B cell (primary cell): ENCODE measurements at regions not wholly inside any gene's neighbourhood (a gene's known extent, or its start where the extent isn't known, plus 50 kb on each side); places are given as distances from the start of the nearest gene placed in this dataset.
"Not testable (repeated sequence)": the region's sequence is repeated elsewhere in the genome, so short reads cannot be mapped to it uniquely, and the experiment has no call there.

Experiments
- ATAC-seq: fragments of 200-7000 bp; cut with Tn5 transposase; one replicate; pipeline ENCODE4 v1.10.0; 2021; ENCODE audit warnings: low read depth, mild to moderate bottlenecking, moderate number of reproducible peaks, moderate library complexity
- CTCF ChIA-PET: fragments of 350-600 bp; sonication (Branson Sonifier 250); formaldehyde crosslinking; loops from one replicate; lab custom pipeline; 2021; ENCODE audit warnings: antibody characterized with exemption, inconsistent platforms; lab: Charles Lee
- POLR2A ChIA-PET: fragments of 350-600 bp; sonication (Branson Sonifier 250); formaldehyde crosslinking; loops from one replicate; lab custom pipeline; 2021; ENCODE audit warnings: antibody characterized with exemption; lab: Charles Lee
- DNase-seq: peaks from one replicate; pipeline ENCODE4 v3.0.0; 2013
- H2AFZ ChIP-seq: 2 replicates; pipeline ENCODE4 v1.6.1; 2012; ENCODE audit warnings: mild to moderate bottlenecking, low read depth, low read length; ENCODE audit not compliant: insufficient read depth, poor library complexity, severe bottlenecking
- H3K27ac ChIP-seq, 2 donors: 1 replicate in 1 of 2; 2 replicates in 1 of 2; pipeline ENCODE4 v1.5.1; 2012 to 2013; ENCODE audit warnings: low read length in 2 of 2, mild to moderate bottlenecking in 2 of 2, moderate library complexity in 1 of 2
- H3K27me3 ChIP-seq, 4 experiments: fragments of 200-600 bp in 1 of 4; sonication (generic) in 1 of 4; replicated peaks in 1 of 4; 1 replicate in 2 of 4; 2 replicates in 2 of 4; pipeline versions ENCODE4 v1.6.1 to v1.7.0; 2013 to 2016; ENCODE audit warnings: low read length in 3 of 4, mild to moderate bottlenecking in 2 of 4, mixed read lengths in 1 of 4, moderate library complexity in 1 of 4; ENCODE audit not compliant: insufficient read depth in 4 of 4, control insufficient read depth in 3 of 4; ENCODE audit errors: control extremely low read depth in 1 of 4
- H3K36me3 ChIP-seq, 2 experiments: replicated peaks in 1 of 2; 1 replicate in 1 of 2; 2 replicates in 1 of 2; pipeline versions ENCODE4 v1.6.1 to v1.7.1; 2013; ENCODE audit warnings: low read length in 1 of 2; ENCODE audit not compliant: insufficient read depth in 2 of 2, control insufficient read depth in 1 of 2; ENCODE audit errors: control extremely low read depth in 1 of 2, extremely low read depth in 1 of 2
- H3K4me1 ChIP-seq, 2 donors: fragments of 200-600 bp in 1 of 2; sonication (generic) in 1 of 2; 1 replicate in 1 of 2; 2 replicates in 1 of 2; pipeline versions ENCODE4 v1.5.1 to v1.6.1; 2013 to 2017; ENCODE audit warnings: low read length in 2 of 2; ENCODE audit not compliant: control insufficient read depth in 2 of 2, insufficient read depth in 2 of 2
- H3K4me2 ChIP-seq: replicated peaks from 2 replicates; pipeline ENCODE3; 2012; ENCODE audit warnings: mild to moderate bottlenecking, low read depth, low read length; ENCODE audit not compliant: poor library complexity, severe bottlenecking
- H3K4me3 ChIP-seq, 5 experiments: fragments of 200-600 bp in 1 of 5; sonication (generic) in 1 of 5; 1 replicate in 3 of 5; 2 replicates in 2 of 5; pipeline versions ENCODE4 v1.5.1 to v1.7.0; 2011 to 2016; ENCODE audit warnings: low read length in 4 of 5, mild to moderate bottlenecking in 4 of 5, low read depth in 2 of 5, control low read depth in 1 of 5, moderate library complexity in 1 of 5; ENCODE audit not compliant: insufficient read depth in 1 of 5; ENCODE audit errors: control extremely low read depth in 1 of 5, extremely low read depth in 1 of 5
- H3K79me2 ChIP-seq: fragments of 200-600 bp; sonication (generic); one replicate; pipeline ENCODE4 v1.6.0; 2016; ENCODE audit warnings: low read length; ENCODE audit not compliant: control insufficient read depth, insufficient read depth
- H3K9ac ChIP-seq: fragments of 200-600 bp; sonication (generic); 2 replicates; pipeline ENCODE4 v1.6.1; 2017; ENCODE audit warnings: mild to moderate bottlenecking, low read length, moderate library complexity
- H3K9me3 ChIP-seq, 3 donors: one replicate each; pipeline versions ENCODE4 v1.6.1 to v1.7.1; 2013; ENCODE audit warnings: low read length in 2 of 3; ENCODE audit not compliant: control insufficient read depth in 2 of 3, insufficient read depth in 1 of 3; ENCODE audit errors: control extremely low read depth in 1 of 3
- H4K20me1 ChIP-seq: 2 replicates; pipeline ENCODE4 v1.6.0; 2012; ENCODE audit warnings: mild to moderate bottlenecking, low read length; ENCODE audit not compliant: insufficient read depth, control insufficient read depth, poor library complexity, severe bottlenecking
- H3K27ac Mint-ChIP-seq: one replicate; pipeline ENCODE4 v1.8.0; 2021; ENCODE audit warnings: mixed read lengths
- H3K27me3 Mint-ChIP-seq: one replicate; pipeline ENCODE4 v1.8.0; 2021; ENCODE audit warnings: mixed read lengths
- H3K4me1 Mint-ChIP-seq: one replicate; pipeline ENCODE4 v1.8.0; 2021; ENCODE audit warnings: mixed read lengths
- H3K4me3 Mint-ChIP-seq: one replicate; pipeline ENCODE4 v1.8.0; 2021; ENCODE audit warnings: mixed read lengths
- H3K9me3 Mint-ChIP-seq: one replicate; pipeline ENCODE4 v1.8.0; 2022; ENCODE audit warnings: mixed read lengths; ENCODE audit not compliant: insufficient read depth
- EZH2 ChIP-seq: IDR thresholded peaks from 2 replicates; pipeline ENCODE4 v1.6.1; 2012; ENCODE audit warnings: borderline replicate concordance, low read depth, mild to moderate bottlenecking, moderate library complexity, low read length; ENCODE audit not compliant: insufficient read depth, poor library complexity, severe bottlenecking
- WGBS: methylation state at CpG from one replicate; pipeline ENCODE4 v1.1.5; 2013; ENCODE audit warnings: missing lambda C conversion rate; ENCODE audit not compliant: insufficient coverage; 5-methylcytosine and 5-hydroxymethylcytosine counted together
- intact Hi-C: fragments of 100-400 bp; cut with micrococcal nuclease; formaldehyde crosslinking; loops from one replicate; pipeline ENCODE4 v1.10.0; 2022
- TF ChIP-seq, protein P1 (sequence below): fragments of 200-600 bp; IDR thresholded peaks from one replicate; pipeline ENCODE4 v1.8.0; 2022; ENCODE audit warnings: antibody characterized with exemption, mild to moderate bottlenecking

DNA sequence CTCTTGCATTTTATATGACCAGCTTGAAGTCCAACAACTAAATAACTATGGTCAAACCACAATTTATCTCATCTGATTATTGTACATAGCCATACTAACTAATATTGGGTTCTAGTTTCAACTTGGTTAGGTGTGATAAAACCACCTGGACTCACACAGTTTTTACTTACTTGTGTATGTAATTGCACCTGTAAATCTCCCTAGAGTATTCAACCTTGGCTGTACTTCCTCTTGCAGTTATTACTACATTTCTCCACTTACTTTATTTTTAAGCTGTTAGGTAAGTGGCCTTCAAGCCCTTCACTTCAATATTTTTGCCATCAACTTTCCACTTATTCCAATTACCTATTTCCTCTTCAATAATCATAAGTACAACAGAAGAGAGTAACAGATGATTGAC, 115.8 kb upstream of the ANKRD50 start:
- Histone ChIP-seq H3K36me3 (no peaks in the 10 kb centered on the region), H2AFZ (no peak overlapping the region), H3K4me3 (no peak overlapping the region), H3K4me2 (no peak overlapping the region), H3K27me3 (no peaks in the 10 kb centered on the region), H3K4me1 (no peaks in the 10 kb centered on the region), H3K9ac (no peak overlapping the region), H3K79me2 (no peaks in the 10 kb centered on the region), H3K27ac (no peak overlapping the region), H3K9me3 (no peaks in the 10 kb centered on the region), H4K20me1 (no peaks in the 10 kb centered on the region)
- no peaks in the 10 kb centered on the region for H3K4me1 Mint-ChIP-seq
- CTCF ChIA-PET, result no interaction called here
- DNase-seq (no peak), ATAC-seq (no peak)
- H3K9me3 Mint-ChIP-seq, result no peaks in the 10 kb centered on the region
- no peak overlapping the region for H3K4me3 Mint-ChIP-seq
- POLR2A ChIA-PET, result no interaction called here
- TF ChIP-seq EZH2, result no peak
- TF ChIP-seq, protein P1, sequence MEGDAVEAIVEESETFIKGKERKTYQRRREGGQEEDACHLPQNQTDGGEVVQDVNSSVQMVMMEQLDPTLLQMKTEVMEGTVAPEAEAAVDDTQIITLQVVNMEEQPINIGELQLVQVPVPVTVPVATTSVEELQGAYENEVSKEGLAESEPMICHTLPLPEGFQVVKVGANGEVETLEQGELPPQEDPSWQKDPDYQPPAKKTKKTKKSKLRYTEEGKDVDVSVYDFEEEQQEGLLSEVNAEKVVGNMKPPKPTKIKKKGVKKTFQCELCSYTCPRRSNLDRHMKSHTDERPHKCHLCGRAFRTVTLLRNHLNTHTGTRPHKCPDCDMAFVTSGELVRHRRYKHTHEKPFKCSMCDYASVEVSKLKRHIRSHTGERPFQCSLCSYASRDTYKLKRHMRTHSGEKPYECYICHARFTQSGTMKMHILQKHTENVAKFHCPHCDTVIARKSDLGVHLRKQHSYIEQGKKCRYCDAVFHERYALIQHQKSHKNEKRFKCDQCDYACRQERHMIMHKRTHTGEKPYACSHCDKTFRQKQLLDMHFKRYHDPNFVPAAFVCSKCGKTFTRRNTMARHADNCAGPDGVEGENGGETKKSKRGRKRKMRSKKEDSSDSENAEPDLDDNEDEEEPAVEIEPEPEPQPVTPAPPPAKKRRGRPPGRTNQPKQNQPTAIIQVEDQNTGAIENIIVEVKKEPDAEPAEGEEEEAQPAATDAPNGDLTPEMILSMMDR, result no peak
- H3K27me3 Mint-ChIP-seq, result no peaks in the 10 kb centered on the region
- H3K27ac Mint-ChIP-seq, result no peak overlapping the region
- intact Hi-C loops, result no loop called here

GRCh38 chr4:124817531-124817930, 105.0 kb upstream of the ANKRD50 start:
- Histone ChIP-seq H3K4me2 (no peak overlapping the region), H3K9me3 (peaks cover 0 to 4% (median 0%) of the 10 kb centered on the region in 3 donors), H3K36me3 (no peaks in the 10 kb centered on the region), H3K4me1 (no peaks in the 10 kb centered on the region), H3K27ac (no peak overlapping the region), H3K79me2 (no peaks in the 10 kb centered on the region), H4K20me1 (no peaks in the 10 kb centered on the region), H3K27me3 (no peaks in the 10 kb centered on the region), H3K9ac (no peak overlapping the region), H2AFZ (no peak overlapping the region), H3K4me3 (no peak overlapping the region)
- ATAC-seq, result no peak
- Mint-ChIP-seq H3K27me3 (no peaks in the 10 kb centered on the region), H3K27ac (no peak overlapping the region), H3K4me1 (no peaks in the 10 kb centered on the region), H3K9me3 (peaks cover 4% of the 10 kb centered on the region), H3K4me3 (no peak overlapping the region)
- no CpG with 5 or more reads among the region's 1 CpG for WGBS
- no peak for DNase-seq
- CTCF ChIA-PET, result no interaction called here
- TF ChIP-seq, protein P1, result no peak
- no peak for TF ChIP-seq EZH2
- intact Hi-C loops, result no loop called here
- POLR2A ChIA-PET, result no interaction called here

GRCh38 chr4:124812203-124812602, 99.7 kb upstream of the ANKRD50 start:
- H3K4me1 Mint-ChIP-seq, H4K20me1 ChIP-seq, H3K9me3 ChIP-seq, H3K27ac ChIP-seq, POLR2A ChIA-PET, H3K27me3 ChIP-seq, CTCF ChIA-PET, H3K4me3 ChIP-seq, H3K9me3 Mint-ChIP-seq, H3K27ac Mint-ChIP-seq, ATAC-seq, H3K9ac ChIP-seq, H3K4me2 ChIP-seq, H3K4me3 Mint-ChIP-seq, intact Hi-C loops, DNase-seq, H3K4me1 ChIP-seq, H3K27me3 Mint-ChIP-seq, H2AFZ ChIP-seq, H3K79me2 ChIP-seq, H3K36me3 ChIP-seq: not testable (repeated sequence)
- 90% methylated on average over 2 of the region's 6 CpGs for WGBS
